ENCODE measurements at regions not wholly inside any gene's neighbourhood (a gene's known extent, or its start where the extent isn't known, plus 50 kb on each side); places are given as distances from the start of the nearest gene placed in this dataset. TPM values are rescaled to one million over a fixed set of nuclear protein-coding genes. Genes with fewer than 3 reads are reported as not detected.
"Not testable (repeated sequence)": the region's sequence is repeated elsewhere in the genome, so short reads cannot be mapped to it uniquely, and the experiment has no call there.

DNA sequence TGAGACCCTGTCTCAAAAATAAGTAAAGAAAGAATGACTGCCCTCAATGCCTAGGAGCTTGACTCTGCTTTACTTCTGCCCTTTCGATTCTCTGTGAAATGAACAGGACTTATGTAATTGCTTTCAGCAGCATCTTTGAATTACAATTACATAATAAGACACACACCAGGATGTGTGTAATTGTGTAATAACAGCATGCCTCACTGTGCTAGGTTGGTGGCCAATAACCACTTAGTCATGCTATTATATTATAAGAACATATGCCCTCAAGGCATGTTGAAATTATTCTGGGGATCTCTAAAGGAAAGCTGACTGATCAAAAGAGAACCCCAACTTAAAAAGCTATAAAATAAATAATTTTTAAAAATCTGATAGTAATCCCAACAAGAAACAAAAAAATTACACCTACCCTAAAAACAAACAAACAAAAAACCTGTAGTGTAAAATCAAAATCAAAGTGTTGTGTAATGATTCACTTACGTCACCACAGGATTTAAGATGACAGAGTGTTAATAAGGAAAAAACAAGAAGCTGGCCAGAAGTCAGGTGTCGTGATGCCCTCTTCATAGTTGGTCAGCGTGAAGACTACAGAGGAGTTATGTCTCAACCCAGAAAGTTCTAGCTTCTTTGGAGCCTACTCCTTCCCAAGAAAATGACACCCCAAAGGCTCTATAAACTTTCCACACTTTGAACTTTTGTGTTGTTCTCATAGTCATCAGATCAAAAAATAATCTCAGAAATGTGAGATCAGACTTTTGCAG, 70.5 kb upstream of the NBPF11 start:
- H3K4me3 Mint-ChIP-seq (ENCODE audit: unreplicated experiment); BruUV-seq (replicated peaks); DNase-seq (ENCODE audit: unreplicated experiment); H3K36me3 Mint-ChIP-seq (ENCODE audit: insufficient read depth, unreplicated experiment); H3K4me1 Mint-ChIP-seq (ENCODE audit: insufficient read depth, unreplicated experiment); H3K27ac Mint-ChIP-seq (ENCODE audit: low read depth, unreplicated experiment); intact Hi-C loops (cut with micrococcal nuclease); H3K9me3 Mint-ChIP-seq (ENCODE audit: unreplicated experiment); POLR2A ChIA-PET; CTCF ChIA-PET; H3K27me3 Mint-ChIP-seq (ENCODE audit: insufficient read depth, unreplicated experiment): not testable (repeated sequence)

GRCh38 chr1:148221593-148221992, 69.5 kb upstream of the NBPF11 start:
- H3K4me1 Mint-ChIP-seq (ENCODE audit: insufficient read depth, unreplicated experiment); H3K27ac Mint-ChIP-seq (ENCODE audit: low read depth, unreplicated experiment); DNase-seq (ENCODE audit: unreplicated experiment); POLR2A ChIA-PET; BruUV-seq (replicated peaks); H3K27me3 Mint-ChIP-seq (ENCODE audit: insufficient read depth, unreplicated experiment); CTCF ChIA-PET; H3K36me3 Mint-ChIP-seq (ENCODE audit: insufficient read depth, unreplicated experiment); H3K9me3 Mint-ChIP-seq (ENCODE audit: unreplicated experiment); H3K4me3 Mint-ChIP-seq (ENCODE audit: unreplicated experiment); intact Hi-C loops (cut with micrococcal nuclease): not testable (repeated sequence)

DNA sequence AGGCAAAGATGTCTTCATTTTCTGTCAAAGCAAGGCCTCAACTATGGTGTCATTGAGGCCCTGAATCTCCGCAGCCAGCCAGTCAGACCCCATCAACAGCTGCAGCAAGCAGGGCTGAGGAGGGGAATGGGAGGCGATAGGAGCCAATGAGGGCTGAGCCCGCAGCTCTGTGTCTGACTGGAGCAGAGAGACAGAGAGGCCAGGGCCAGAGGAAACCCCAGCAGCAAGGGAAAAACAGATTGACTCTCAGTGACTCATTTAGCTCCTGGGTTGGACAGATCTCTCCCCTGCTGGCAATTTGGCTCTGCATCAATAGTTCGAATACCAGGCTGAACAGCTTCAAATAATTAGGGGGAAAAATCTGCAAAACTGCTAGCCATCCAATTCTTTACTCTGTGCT, 67.1 kb upstream of the NBPF11 start:
- POLR2A ChIA-PET; H3K4me3 Mint-ChIP-seq (ENCODE audit: unreplicated experiment); intact Hi-C loops (cut with micrococcal nuclease); H3K27me3 Mint-ChIP-seq (ENCODE audit: insufficient read depth, unreplicated experiment); BruUV-seq (replicated peaks); H3K27ac Mint-ChIP-seq (ENCODE audit: low read depth, unreplicated experiment); H3K4me1 Mint-ChIP-seq (ENCODE audit: insufficient read depth, unreplicated experiment); H3K36me3 Mint-ChIP-seq (ENCODE audit: insufficient read depth, unreplicated experiment); H3K9me3 Mint-ChIP-seq (ENCODE audit: unreplicated experiment); DNase-seq (ENCODE audit: unreplicated experiment); CTCF ChIA-PET: not testable (repeated sequence)

DNA sequence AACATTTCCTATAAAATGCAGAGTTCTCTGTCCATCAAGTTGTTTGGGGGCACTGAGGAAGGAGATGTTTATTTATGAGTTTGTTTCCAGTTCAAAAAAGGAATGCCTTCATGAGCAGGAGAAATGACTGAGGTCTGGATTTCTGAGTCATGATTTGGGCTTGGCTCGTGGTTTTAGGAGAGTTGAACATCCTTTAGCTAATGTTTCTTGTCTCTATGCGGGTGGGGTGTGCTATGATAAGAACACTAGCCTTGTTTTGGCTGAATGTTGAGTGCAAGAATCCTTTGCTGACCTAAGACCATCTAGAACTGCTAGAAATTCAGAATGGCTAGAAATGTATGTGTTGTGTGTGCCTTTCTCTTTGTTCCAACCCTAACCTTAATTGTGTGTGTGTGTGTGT, 59.1 kb upstream of the NBPF11 start:
- CTCF ChIA-PET; H3K4me3 Mint-ChIP-seq (ENCODE audit: unreplicated experiment); POLR2A ChIA-PET; H3K27ac Mint-ChIP-seq (ENCODE audit: low read depth, unreplicated experiment); H3K9me3 Mint-ChIP-seq (ENCODE audit: unreplicated experiment); H3K4me1 Mint-ChIP-seq (ENCODE audit: insufficient read depth, unreplicated experiment); H3K27me3 Mint-ChIP-seq (ENCODE audit: insufficient read depth, unreplicated experiment); H3K36me3 Mint-ChIP-seq (ENCODE audit: insufficient read depth, unreplicated experiment); DNase-seq (ENCODE audit: unreplicated experiment); intact Hi-C loops (cut with micrococcal nuclease); BruUV-seq (replicated peaks): not testable (repeated sequence)

GRCh38 chr1:148210624-148211023, 58.5 kb upstream of the NBPF11 start:
- DNase-seq (ENCODE audit: unreplicated experiment); CTCF ChIA-PET; H3K27me3 Mint-ChIP-seq (ENCODE audit: insufficient read depth, unreplicated experiment); intact Hi-C loops (cut with micrococcal nuclease); H3K9me3 Mint-ChIP-seq (ENCODE audit: unreplicated experiment); BruUV-seq (replicated peaks); H3K4me1 Mint-ChIP-seq (ENCODE audit: insufficient read depth, unreplicated experiment); POLR2A ChIA-PET; H3K36me3 Mint-ChIP-seq (ENCODE audit: insufficient read depth, unreplicated experiment); H3K27ac Mint-ChIP-seq (ENCODE audit: low read depth, unreplicated experiment); H3K4me3 Mint-ChIP-seq (ENCODE audit: unreplicated experiment): not testable (repeated sequence)

- POLR2A ChIA-PET; H3K4me1 Mint-ChIP-seq (ENCODE audit: insufficient read depth, unreplicated experiment); BruUV-seq (replicated peaks); H3K36me3 Mint-ChIP-seq (ENCODE audit: insufficient read depth, unreplicated experiment); H3K27me3 Mint-ChIP-seq (ENCODE audit: insufficient read depth, unreplicated experiment); CTCF ChIA-PET; intact Hi-C loops (cut with micrococcal nuclease); H3K27ac Mint-ChIP-seq (ENCODE audit: low read depth, unreplicated experiment); DNase-seq (ENCODE audit: unreplicated experiment); H3K4me3 Mint-ChIP-seq (ENCODE audit: unreplicated experiment); H3K9me3 Mint-ChIP-seq (ENCODE audit: unreplicated experiment): not testable (repeated sequence)
Measured at GRCh38 chr1:148210166-148210565, 58.1 kb upstream of the NBPF11 start.

DNA sequence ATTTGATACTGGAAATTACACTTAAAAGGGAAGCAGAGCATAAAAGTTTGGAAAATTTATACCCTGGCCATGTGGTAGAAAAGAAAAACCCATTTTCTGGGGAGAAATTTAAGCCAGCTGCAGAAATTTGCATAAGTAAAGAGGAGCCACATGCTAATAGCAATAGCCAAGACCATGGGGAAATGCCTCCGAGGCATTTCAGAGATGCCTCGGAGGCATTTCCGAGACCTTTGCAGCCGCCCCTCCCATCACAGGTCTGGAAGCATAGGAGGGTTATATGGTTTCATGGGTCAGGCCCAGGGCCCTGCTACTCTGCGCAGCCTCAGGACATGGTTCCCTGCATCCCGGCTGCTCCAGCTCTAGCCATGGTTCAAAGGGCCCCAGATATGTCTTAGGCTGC, 49.9 kb upstream of the NBPF11 start:
- H3K4me3 Mint-ChIP-seq (ENCODE audit: unreplicated experiment); POLR2A ChIA-PET; intact Hi-C loops (cut with micrococcal nuclease); H3K4me1 Mint-ChIP-seq (ENCODE audit: insufficient read depth, unreplicated experiment); H3K27ac Mint-ChIP-seq (ENCODE audit: low read depth, unreplicated experiment); CTCF ChIA-PET; H3K27me3 Mint-ChIP-seq (ENCODE audit: insufficient read depth, unreplicated experiment); BruUV-seq (replicated peaks); H3K9me3 Mint-ChIP-seq (ENCODE audit: unreplicated experiment); DNase-seq (ENCODE audit: unreplicated experiment); H3K36me3 Mint-ChIP-seq (ENCODE audit: insufficient read depth, unreplicated experiment): not testable (repeated sequence)

Small RNA genes lying in the stretch of these regions (microRNA-seq; reads per million reads assigned to microRNA genes)
- gene MIR5087 (0.53 reads per million), gene MIR6077 (not detected)
